WERI-Rb-1 (cell line): ENCODE measurements at regions not wholly inside any gene's neighbourhood (a gene's known extent, or its start where the extent isn't known, plus 50 kb on each side); places are given as distances from the start of the nearest gene placed in this dataset.

Experiments
- DNase-seq: peaks from one replicate; pipeline ENCODE4 v3.0.0-alpha.2; 2020
- H3K27ac ChIP-seq: fragments of 250-450 bp; sonication (Bioruptor Pico); 2 replicates; pipeline ENCODE4 v1.5.1; 2020; ENCODE audit warnings: mild to moderate bottlenecking, moderate library complexity
- H3K27me3 ChIP-seq: fragments of 250-450 bp; sonication (Bioruptor Pico); 2 replicates; pipeline ENCODE4 v1.5.1; 2021; ENCODE audit warnings: mild to moderate bottlenecking, low read depth, moderate library complexity; ENCODE audit not compliant: insufficient read depth, severe bottlenecking
- H3K36me3 ChIP-seq: fragments of 250-450 bp; sonication (Bioruptor Pico); 2 replicates; pipeline ENCODE4 v1.5.1; 2020; ENCODE audit warnings: mild to moderate bottlenecking, moderate library complexity
- H3K4me3 ChIP-seq: 2 replicates; pipeline ENCODE4 v1.5.1; 2011; ENCODE audit warnings: low read depth, mild to moderate bottlenecking, control low read depth, low read length
- H3K9me3 ChIP-seq: fragments of 250-450 bp; sonication (Bioruptor Pico); 2 replicates; pipeline ENCODE4 v1.5.1; 2021; ENCODE audit warnings: mild to moderate bottlenecking, moderate library complexity; ENCODE audit not compliant: severe bottlenecking
- TF ChIP-seq, protein P1 (sequence below): IDR thresholded peaks from 2 replicates; pipeline ENCODE4 v1.5.1; 2011; ENCODE audit warnings: low read depth, mild to moderate bottlenecking, control low read depth, inconsistent platforms, low read length

DNA sequence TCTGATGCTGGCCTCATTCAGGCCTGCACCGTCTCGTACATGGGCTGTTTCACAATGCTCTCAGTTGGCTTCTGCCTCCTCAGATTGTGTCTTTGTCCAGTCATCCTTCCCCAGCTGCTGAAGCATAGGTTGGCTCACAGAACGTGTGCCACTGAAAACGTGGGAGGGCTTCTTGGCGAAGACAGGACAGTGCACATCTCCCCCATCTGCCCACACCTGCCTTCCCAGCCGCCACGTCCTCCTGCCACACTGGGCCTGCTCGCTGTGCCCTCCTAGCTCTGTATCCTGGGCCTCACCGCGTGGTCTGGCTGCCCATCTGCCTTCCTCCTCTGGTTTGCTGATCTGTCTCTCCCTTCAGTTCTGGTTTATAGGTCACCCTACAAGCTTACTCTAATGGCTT is 230.0 kb upstream of the TOPAZ1 start:
- TF ChIP-seq, protein P1, sequence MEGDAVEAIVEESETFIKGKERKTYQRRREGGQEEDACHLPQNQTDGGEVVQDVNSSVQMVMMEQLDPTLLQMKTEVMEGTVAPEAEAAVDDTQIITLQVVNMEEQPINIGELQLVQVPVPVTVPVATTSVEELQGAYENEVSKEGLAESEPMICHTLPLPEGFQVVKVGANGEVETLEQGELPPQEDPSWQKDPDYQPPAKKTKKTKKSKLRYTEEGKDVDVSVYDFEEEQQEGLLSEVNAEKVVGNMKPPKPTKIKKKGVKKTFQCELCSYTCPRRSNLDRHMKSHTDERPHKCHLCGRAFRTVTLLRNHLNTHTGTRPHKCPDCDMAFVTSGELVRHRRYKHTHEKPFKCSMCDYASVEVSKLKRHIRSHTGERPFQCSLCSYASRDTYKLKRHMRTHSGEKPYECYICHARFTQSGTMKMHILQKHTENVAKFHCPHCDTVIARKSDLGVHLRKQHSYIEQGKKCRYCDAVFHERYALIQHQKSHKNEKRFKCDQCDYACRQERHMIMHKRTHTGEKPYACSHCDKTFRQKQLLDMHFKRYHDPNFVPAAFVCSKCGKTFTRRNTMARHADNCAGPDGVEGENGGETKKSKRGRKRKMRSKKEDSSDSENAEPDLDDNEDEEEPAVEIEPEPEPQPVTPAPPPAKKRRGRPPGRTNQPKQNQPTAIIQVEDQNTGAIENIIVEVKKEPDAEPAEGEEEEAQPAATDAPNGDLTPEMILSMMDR = no peak
- DNase-seq = no peak
- H3K4me3 ChIP-seq = no peak overlapping the region
- no peaks in the 10 kb centered on the region for H3K36me3 ChIP-seq
- H3K9me3 ChIP-seq = no peaks in the 10 kb centered on the region
- peaks cover 6% of the 10 kb centered on the region for H3K27me3 ChIP-seq
- no peak overlapping the region for H3K27ac ChIP-seq

DNA sequence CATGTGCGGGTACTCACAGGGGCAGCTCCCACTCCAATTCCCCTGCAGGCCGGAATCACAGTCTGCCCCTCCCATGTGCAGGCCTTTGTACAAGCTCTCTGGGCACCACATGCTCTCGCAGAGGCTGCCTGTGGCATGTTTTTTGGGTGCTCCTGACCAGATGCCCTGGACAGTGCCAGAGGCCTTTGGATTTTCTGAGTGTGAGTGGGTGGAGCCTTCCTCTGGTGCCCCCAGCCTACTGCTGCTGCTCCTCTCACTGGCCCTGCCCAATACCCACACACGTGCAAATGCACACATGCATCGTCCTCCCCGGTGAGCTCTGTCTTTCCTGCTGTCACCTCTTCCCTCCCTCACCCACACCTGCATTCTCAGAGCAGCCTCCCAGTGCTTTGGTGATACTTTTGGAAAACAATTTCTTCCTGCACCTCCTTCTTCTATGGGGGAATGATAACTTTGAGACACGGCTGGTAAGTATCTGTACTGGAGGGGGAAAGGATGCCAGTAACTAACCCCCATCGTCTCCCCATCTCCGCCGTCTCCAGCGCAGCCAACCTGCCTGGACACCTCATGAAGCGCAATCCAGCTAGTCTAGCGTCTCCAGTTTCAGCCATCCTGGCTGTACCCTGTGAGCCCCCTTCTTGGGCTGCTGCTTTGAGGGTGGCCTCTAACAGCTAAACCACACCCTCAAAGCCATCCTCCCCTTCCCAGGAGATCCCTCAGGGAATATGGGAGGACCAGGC is 229.4 kb upstream of the TOPAZ1 start:
- H3K4me3 ChIP-seq = no peak overlapping the region
- no peak for DNase-seq
- H3K27me3 ChIP-seq = peaks cover 9% of the 10 kb centered on the region
- TF ChIP-seq, protein P1 = no peak
- no peaks in the 10 kb centered on the region for H3K9me3 ChIP-seq
- H3K36me3 ChIP-seq = no peaks in the 10 kb centered on the region
- no peak overlapping the region for H3K27ac ChIP-seq

DNA sequence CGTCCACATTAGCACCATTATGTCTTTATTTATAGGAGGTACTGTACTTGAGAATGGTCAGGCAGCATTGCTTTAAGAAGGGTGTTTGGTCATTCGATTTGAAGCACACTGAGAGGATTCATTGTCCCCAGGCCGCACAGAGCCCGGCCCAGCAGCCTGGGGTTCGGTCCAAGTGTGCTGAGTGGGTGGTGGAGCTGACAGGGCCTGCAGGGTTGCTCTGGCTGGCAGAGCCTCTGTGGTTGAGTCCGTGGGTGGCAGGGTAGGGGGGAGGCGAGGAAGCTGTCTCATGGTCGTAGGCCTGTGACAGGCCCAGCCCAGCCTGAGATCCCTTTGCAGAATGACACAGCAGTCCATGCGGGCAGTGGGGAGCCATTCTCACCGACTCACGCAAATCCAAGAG is 227.7 kb upstream of the TOPAZ1 start:
- Histone ChIP-seq H3K36me3 (no peaks in the 10 kb centered on the region), H3K27ac (no peak overlapping the region), H3K27me3 (peaks cover 14% of the 10 kb centered on the region), H3K4me3 (no peak overlapping the region), H3K9me3 (no peaks in the 10 kb centered on the region)
- TF ChIP-seq, protein P1 = no peak
- no peak for DNase-seq

DNA sequence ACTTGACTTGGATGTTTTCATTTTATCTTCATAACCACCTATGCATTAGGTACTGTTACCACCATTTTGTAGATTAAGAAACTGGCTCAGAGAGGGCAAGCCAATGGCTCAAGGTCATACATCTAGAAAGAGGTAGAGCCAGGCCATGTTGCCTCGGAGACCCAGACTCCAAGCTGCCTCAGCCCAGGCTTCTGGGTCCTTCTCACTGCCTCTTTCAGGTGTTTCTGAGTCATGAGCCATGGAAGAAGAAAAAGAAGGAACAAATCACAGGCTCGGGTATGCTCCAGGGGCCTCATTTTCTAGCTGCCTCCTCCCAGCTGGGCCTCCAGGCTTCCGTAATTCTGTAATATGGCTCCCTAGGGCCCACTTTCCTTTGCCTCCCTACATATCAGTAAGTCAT is 226.5 kb upstream of the TOPAZ1 start:
- Histone ChIP-seq H3K9me3 (no peaks in the 10 kb centered on the region), H3K27ac (no peak overlapping the region), H3K4me3 (no peak overlapping the region), H3K36me3 (no peaks in the 10 kb centered on the region), H3K27me3 (peaks cover 16% of the 10 kb centered on the region)
- TF ChIP-seq, protein P1 = no peak
- no peak for DNase-seq

DNA sequence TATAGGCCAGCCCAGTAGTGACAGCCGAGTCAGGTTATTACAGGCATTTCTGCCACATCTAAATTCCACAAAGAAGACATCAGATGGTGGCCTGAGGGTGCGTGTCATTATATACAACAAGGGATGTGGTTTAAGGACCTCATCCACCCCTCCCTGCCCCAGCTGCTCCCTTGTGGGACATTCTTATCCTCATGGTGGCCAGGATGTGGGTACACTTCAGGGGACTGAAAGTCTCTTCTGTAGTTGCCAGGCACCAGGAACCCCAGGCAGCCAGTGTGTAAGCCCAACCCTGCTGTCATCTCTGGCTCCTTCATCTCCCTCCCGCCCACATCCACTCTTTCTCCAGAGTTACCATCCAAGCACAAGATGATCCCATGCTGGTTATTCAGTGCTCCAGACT is 224.9 kb upstream of the TOPAZ1 start:
- Histone ChIP-seq H3K4me3 (no peak overlapping the region), H3K9me3 (no peaks in the 10 kb centered on the region), H3K27me3 (peaks cover 12% of the 10 kb centered on the region), H3K36me3 (no peaks in the 10 kb centered on the region), H3K27ac (no peak overlapping the region)
- no peak for DNase-seq
- TF ChIP-seq, protein P1 = no peak

DNA sequence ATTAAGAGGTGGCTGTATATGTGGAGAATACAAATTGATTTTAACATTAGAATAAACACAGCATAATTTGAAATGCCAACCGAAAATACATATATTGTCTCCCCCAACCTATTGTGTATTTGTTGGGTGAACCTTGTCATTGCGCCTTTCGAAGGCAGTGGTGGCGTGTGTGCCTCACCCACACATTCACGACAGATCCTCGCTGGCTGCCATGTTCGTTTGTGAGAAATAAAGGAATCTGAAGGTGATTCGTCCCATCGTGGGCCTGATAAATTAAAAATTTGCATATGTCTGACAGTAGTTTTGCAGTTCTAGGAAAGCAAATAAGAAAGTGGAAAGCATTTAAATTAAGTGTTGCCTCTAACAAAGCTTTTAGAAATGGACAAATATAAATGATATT is 222.8 kb upstream of the TOPAZ1 start:
- H3K27me3 ChIP-seq = peaks cover 12% of the 10 kb centered on the region

More for the DNA sequence above, 222.8 kb upstream of the TOPAZ1 start:
- no peak for DNase-seq
- Histone ChIP-seq H3K27ac (no peak overlapping the region), H3K4me3 (no peak overlapping the region), H3K36me3 (no peaks in the 10 kb centered on the region), H3K9me3 (no peaks in the 10 kb centered on the region)
- TF ChIP-seq, protein P1 = no peak
